Upper lobe of left lung (tissue), 4 donors: ENCODE measurements at regions not wholly inside any gene's neighbourhood (a gene's known extent, or its start where the extent isn't known, plus 50 kb on each side); places are given as distances from the start of the nearest gene placed in this dataset.

Source experiments
- EP300 ChIP-seq, 4 donors: sonication (generic); formaldehyde crosslinking; IDR thresholded peaks; one replicate each; pipeline ENCODE4 v1.5.1; 2017; ENCODE audit warnings: antibody characterized with exemption in 4 of 4, control low read depth in 2 of 4
- POLR2AphosphoS5 ChIP-seq, 2 donors: sonication (generic); formaldehyde crosslinking; IDR thresholded peaks; one replicate each; pipeline ENCODE4 v1.5.1; 2017; ENCODE audit warnings: antibody characterized with exemption in 2 of 2

DNA sequence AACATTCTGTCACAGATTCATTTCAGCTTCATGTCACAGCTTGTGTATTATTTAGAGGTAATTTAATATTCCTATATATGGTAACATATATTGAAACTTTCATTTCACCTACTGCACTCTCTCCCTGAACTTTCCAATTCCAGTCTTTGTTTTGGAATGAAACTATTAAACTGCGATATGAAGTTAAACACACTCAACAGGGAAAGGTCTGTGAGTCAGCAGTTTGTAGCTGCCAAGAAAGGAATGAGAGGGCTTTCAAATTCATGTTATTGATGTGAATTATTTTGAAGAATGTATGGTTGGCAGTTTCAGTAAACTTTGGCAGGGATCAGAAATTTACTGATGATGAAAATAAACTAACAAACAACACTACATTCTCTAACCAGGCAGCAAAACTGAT is 148.3 kb downstream of the HNMT start:
- no peak for TF ChIP-seq POLR2AphosphoS5 (IDR thresholded peaks at IDR 0.05)
- TF ChIP-seq EP300 (IDR thresholded peaks at IDR 0.05): no peak
